MCF 10A (cell line): ENCODE measurements at regions not wholly inside any gene's neighbourhood (a gene's known extent, or its start where the extent isn't known, plus 50 kb on each side); places are given as distances from the start of the nearest gene placed in this dataset.

Experiments used
- BruUV-seq: library from RNA; stranded (reverse); fragments of 400-500 nt; replicated peaks from 2 replicates; lab custom pipeline; 2021; lab: Mats Ljungman, UMichigan
- CTCF ChIA-PET: fragments of 300-600 bp; sonication (Branson Sonifier 250); formaldehyde crosslinking; extraction: SDS; loops from one replicate; lab custom pipeline; 2021; ENCODE audit warnings: antibody characterized with exemption, inconsistent platforms; lab: Yijun Ruan, JAX
- POLR2A ChIA-PET: fragments of 300-600, 350-650 bp; sonication (Branson Sonifier 250); formaldehyde crosslinking; extraction: SDS; loops from one replicate; lab custom pipeline; 2020; ENCODE audit warnings: antibody characterized with exemption, inconsistent platforms; lab: Yijun Ruan, JAX
- DNase-seq: peaks from one replicate; pipeline ENCODE4 v3.0.0-alpha.2; 2018; ENCODE audit not compliant: unreplicated experiment
- H3K27ac Mint-ChIP-seq: one replicate; pipeline ENCODE4 v1.8.0; 2022; ENCODE audit warnings: mild to moderate bottlenecking, low read depth, mixed read lengths; ENCODE audit not compliant: unreplicated experiment
- H3K27me3 Mint-ChIP-seq: one replicate; pipeline ENCODE4 v1.8.0; 2022; ENCODE audit warnings: mixed read lengths; ENCODE audit not compliant: insufficient read depth, unreplicated experiment
- H3K36me3 Mint-ChIP-seq: one replicate; pipeline ENCODE4 v1.8.0; 2022; ENCODE audit warnings: mild to moderate bottlenecking, moderate library complexity, mixed read lengths; ENCODE audit not compliant: insufficient read depth, unreplicated experiment
- H3K4me1 Mint-ChIP-seq: one replicate; pipeline ENCODE4 v1.8.0; 2022; ENCODE audit warnings: mixed read lengths; ENCODE audit not compliant: insufficient read depth, unreplicated experiment
- H3K4me3 Mint-ChIP-seq: one replicate; pipeline ENCODE4 v1.8.0; 2022; ENCODE audit warnings: mild to moderate bottlenecking, moderate library complexity, mixed read lengths; ENCODE audit not compliant: unreplicated experiment
- H3K9me3 Mint-ChIP-seq: one replicate; pipeline ENCODE4 v1.8.0; 2022; ENCODE audit warnings: mixed read lengths; ENCODE audit not compliant: unreplicated experiment
- intact Hi-C: fragments of 100-400 bp; cut with micrococcal nuclease; formaldehyde crosslinking; loops from 2 replicates; pipeline ENCODE4 v1.14.1; 2022
- TF ChIP-seq, protein P1 (sequence below): fragments of 200-600 bp; IDR thresholded peaks from one replicate; pipeline ENCODE4 v1.8.0; 2022; ENCODE audit warnings: antibody characterized with exemption, mild to moderate bottlenecking; ENCODE audit not compliant: unreplicated experiment

DNA sequence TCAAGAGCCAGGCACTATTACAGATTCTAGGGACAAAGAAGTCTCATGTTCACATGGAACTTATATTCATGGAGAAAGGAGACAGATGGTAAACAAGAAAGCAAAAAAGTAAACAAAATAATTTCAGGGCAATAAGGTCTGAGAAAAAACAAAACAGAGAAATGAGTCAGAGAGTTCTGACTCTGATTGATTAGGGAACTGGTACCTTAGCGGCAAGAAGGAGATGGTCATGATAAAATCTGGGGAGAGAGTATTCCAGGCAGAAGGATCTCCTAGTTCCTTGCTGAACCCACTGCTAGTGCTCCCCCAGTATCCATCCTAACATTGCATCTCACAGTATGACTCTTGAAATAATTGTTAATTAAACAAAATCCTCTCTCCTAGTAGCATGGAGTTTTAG is 161.8 kb upstream of the KLF7 start:
- Mint-ChIP-seq H3K27ac (no peak overlapping the region), H3K36me3 (peaks cover 6% of the 10 kb centered on the region), H3K27me3 (no peaks in the 10 kb centered on the region), H3K4me1 (peaks cover 30% of the 10 kb centered on the region), H3K4me3 (no peak overlapping the region), H3K9me3 (no peaks in the 10 kb centered on the region)
- intact Hi-C loops = no loop called here
- no TSS peak for BruUV-seq
- DNase-seq = no peak
- CTCF ChIA-PET = no interaction called here
- POLR2A ChIA-PET = no interaction called here
- TF ChIP-seq, protein P1, sequence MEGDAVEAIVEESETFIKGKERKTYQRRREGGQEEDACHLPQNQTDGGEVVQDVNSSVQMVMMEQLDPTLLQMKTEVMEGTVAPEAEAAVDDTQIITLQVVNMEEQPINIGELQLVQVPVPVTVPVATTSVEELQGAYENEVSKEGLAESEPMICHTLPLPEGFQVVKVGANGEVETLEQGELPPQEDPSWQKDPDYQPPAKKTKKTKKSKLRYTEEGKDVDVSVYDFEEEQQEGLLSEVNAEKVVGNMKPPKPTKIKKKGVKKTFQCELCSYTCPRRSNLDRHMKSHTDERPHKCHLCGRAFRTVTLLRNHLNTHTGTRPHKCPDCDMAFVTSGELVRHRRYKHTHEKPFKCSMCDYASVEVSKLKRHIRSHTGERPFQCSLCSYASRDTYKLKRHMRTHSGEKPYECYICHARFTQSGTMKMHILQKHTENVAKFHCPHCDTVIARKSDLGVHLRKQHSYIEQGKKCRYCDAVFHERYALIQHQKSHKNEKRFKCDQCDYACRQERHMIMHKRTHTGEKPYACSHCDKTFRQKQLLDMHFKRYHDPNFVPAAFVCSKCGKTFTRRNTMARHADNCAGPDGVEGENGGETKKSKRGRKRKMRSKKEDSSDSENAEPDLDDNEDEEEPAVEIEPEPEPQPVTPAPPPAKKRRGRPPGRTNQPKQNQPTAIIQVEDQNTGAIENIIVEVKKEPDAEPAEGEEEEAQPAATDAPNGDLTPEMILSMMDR = no peak

DNA sequence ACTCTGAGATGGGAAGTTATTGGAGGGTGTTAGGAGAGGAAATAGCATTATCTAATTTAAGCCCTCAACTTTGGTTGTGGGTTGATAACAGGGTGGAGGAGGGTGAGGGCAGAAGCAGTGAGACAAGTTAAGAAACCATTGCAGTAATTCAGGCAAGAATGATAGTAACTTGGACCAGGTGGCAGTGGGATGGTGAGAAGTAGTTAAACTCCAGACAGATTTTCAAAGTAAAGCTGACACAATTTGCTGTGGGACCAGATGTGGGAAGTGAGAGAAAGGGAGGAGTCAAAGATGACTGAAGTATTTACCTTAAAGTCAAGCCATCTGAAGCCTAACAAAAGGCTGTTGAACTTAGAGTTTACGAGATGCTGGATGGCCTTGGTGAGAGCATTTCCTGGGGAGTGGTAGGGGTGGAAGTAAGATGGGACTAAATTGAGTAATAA is 163.2 kb upstream of the KLF7 start:
- BruUV-seq = no TSS peak
- Mint-ChIP-seq H3K4me3 (no peak overlapping the region), H3K36me3 (peaks cover 6% of the 10 kb centered on the region), H3K4me1 (peaks cover 39% of the 10 kb centered on the region), H3K9me3 (no peaks in the 10 kb centered on the region), H3K27ac (peak overlapping the region; percentile 29), H3K27me3 (no peaks in the 10 kb centered on the region)
- DNase-seq = no peak
- POLR2A ChIA-PET = interaction anchor here (2.0 to 3.2 kb wide), 5 partner anchors 9 to 164 kb away, joined by 10 to 23 read pairs (median 14); partner anchors contain the start of gene KLF7
- intact Hi-C loops = no loop called here
- TF ChIP-seq, protein P1 = no peak
- CTCF ChIA-PET = interaction anchor here (0.8 to 0.9 kb wide), 2 partner anchors 89 to 346 kb away, joined by 3 read pairs; no protein-coding TSS in a partner anchor

DNA sequence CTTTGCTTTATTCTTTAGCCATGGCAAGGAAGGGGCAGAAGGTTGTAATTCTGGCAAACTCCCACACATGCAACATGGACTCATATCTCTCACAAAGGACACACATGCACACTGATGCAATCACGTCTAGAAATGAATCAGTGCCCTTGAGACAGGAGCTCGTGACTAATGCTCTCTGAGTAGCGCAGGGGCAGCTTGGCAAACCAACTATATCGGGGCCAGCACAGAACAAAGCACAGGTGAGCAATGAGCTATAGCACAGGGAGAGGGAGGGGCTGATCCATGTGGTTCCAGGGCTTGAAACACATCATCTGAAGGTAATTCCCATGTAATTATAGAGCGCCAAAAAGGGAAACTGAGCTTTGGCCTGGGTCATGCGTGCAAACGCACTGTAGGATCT is 165.2 kb upstream of the KLF7 start:
- no TSS peak for BruUV-seq
- ChIA-PET POLR2A (interaction anchor here (0.6 to 3.2 kb wide), 15 partner anchors 11 to 168 kb away, joined by 3 to 23 read pairs (median 4); partner anchors contain the start of gene KLF7), CTCF (no interaction called here)
- DNase-seq = peak; percentile 100
- Mint-ChIP-seq H3K4me3 (peak overlapping the region; percentile 43), H3K27me3 (no peaks in the 10 kb centered on the region), H3K27ac (peak overlapping the region; percentile 85), H3K36me3 (peaks cover 6% of the 10 kb centered on the region), H3K4me1 (peaks cover 55% of the 10 kb centered on the region), H3K9me3 (no peaks in the 10 kb centered on the region)
- TF ChIP-seq, protein P1 = no peak
- intact Hi-C loops = loop anchor here (2.0 kb wide), 2 partner anchors 14 to 76 kb away; no protein-coding TSS in a partner anchor

DNA sequence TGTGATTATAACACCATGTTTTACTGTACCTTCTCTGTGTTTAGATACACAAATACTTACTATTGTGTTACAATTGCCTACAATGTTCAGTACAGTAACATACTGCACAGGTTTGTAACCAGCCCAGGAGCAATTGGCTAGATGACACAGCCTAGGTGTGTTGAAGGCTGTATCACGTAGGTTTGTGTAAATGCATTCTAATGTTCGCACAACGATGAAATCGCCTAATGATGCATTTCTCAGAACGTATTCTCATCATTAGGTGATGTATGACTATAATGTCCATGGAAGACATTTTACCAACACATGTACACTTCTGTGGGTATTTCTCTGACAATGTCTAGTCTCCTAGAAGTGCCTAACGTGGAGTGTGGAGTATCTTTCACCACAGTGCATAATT is 165.9 kb upstream of the KLF7 start:
- no TSS peak for BruUV-seq
- Mint-ChIP-seq H3K36me3 (peaks cover 6% of the 10 kb centered on the region), H3K4me3 (no peak overlapping the region), H3K4me1 (peaks cover 56% of the 10 kb centered on the region), H3K27me3 (no peaks in the 10 kb centered on the region), H3K9me3 (no peaks in the 10 kb centered on the region), H3K27ac (peak overlapping the region; percentile 85)
- no peak for DNase-seq
- ChIA-PET CTCF (no interaction called here), POLR2A (interaction anchor here (0.7 to 3.2 kb wide), 6 partner anchors 76 to 166 kb away, joined by 3 to 23 read pairs (median 8); partner anchors contain the start of gene KLF7)
- TF ChIP-seq, protein P1 = no peak
- intact Hi-C loops = loop anchor here (2.0 kb wide), 2 partner anchors 15 to 77 kb away; no protein-coding TSS in a partner anchor
